Fibroblast of skin of right quadriceps (primary cell): ENCODE measurements at regions not wholly inside any gene's neighbourhood (a gene's known extent, or its start where the extent isn't known, plus 50 kb on each side); places are given as distances from the start of the nearest gene placed in this dataset.
A peak's percentile ranks its signal among the peaks of the same experiment; 100 is the strongest.

Experiments
- DNase-seq: peaks from one replicate; pipeline ENCODE4 v3.0.0-alpha.2; 2013

DNA sequence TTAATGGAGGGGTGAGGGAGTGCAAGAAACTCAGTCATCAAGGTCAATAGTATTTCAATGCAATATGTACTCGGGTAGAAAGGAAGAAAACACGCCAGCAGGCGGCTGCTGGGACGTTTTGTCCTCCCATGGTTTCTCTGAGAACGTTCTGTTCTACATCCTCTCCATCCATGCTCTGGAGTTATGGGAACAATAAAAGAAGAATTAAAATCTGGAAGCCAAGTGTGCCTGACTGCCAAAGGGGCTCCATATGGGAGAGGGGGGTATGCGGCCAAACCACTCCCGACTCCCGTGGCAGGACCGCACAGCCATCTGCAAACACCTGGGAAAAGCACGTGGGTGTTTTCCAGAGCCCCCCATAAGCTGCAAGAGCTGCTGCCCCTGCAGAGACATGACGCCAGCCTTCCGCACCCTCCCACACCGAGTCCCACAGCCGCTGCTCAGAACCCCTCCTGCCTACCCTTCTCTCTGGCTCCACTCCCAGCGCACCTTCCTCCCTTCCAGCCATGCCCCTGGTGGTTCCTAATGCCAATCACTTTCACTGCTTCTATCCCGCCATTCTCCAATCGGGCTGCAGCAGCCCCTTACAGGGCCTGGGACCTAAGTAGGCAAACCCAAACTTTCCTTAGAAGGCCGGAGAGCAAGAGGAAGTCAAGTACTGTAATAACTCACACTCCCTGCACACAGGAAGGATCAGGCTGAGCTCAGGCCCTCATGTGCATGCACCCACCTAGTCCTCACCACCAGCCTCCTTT lies 241.6 kb downstream of the SYK start:
- DNase-seq: no peak

DNA sequence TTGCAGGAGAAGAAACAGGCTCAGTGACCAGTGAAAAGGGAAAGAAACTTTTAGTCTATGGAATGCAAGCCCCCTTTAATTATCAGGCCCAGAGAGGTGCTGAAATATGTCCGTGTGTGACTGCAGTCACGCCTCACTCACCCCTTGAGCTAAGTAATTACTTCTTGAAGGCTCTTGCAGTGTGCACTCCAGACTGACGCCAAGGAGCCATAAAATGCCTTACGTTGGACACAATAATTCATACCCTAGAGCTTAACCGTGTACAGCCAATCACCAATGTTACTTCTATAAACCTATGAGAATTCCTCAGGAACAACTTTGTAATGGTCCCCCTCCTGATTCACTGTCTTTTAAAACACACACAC lies 242.2 kb downstream of the SYK start:
- peak; percentile 41 for DNase-seq

DNA sequence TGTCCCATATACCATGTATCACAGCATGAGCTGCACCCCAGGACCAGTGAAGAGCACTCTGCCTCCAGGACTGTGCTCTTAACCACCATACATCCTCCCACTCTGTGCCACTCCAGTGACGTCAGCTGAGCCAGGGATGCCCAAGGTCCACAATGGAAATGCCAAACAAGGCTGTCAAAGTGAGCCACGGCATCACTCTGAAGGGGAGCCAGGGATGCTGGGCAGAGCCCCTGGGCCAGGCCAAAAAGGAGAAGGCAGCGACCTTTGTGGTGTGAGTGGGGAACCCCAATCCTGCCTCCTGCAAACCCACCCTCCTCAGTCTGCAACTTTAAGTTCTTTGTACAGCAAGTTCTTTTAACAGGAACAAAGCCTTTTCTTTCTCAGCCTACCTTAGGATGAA lies 242.7 kb downstream of the SYK start:
- no peak for DNase-seq

DNA sequence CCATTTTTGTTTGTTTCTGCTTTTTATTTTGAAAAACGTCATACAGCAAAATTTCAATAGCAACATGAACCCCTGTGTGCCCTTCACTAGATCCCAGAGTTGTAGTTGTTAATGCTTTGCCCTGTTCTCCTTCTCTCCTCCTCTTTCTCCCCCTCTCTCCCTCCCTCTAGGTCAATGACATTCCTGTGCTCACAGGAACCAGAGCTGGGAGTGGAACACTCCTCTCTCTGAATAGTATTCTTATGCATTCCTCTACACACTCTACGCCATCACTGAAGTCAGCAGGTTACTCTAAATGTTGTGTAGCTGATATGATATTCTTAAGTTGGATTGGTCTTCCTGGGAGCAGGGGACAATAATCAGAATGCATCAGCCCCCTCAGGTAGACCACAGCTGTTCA lies 243.4 kb downstream of the SYK start:
- no peak for DNase-seq

DNA sequence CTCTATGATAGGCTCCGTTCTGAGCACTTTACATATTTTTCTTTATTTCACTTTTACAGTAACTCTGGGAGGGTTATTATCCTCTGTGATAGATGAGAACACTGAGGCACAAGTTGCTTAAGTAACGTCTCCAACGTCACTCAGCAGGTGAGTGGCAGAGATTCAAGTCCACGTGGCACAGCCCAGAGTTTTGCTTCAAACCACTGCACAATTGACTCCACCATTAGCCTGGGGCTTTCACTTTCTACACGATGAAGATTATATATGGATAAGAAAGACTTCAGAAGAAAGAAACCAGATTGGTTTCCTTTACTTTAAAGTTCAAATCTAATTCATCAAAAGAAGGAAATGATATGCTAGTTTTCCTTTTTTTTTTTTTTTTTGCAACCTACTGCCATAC lies 245.9 kb downstream of the SYK start:
- DNase-seq: no peak

DNA sequence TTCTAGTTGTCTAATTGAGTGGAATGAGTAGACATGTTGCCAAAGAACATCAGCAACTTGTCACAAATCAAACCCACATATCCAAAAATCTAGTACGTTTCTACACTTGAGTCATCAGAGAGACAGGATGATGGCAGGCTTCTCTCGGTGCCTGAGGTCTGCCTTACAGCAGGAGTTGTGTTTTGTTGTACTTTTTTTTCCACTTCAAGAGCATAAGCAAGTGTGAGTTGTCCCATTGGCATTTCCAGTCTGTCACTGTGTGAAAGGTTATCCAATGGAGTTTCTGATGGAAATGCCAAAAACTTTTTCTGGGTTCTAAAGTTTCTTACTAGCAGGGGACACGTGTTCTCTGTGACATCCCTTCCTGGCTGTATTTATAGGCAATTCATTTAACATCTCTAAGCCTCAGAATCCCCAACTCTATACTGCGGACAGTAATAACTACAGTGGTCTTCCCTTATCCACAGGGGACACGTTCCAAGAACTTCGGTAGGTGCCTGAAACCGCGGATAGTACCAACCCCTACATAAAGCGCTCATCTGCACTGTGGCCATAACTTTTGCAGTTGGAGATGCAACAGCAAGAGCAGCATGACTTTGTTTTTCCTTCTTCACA lies 246.5 kb downstream of the SYK start:
- DNase-seq: peak; percentile 91

DNA sequence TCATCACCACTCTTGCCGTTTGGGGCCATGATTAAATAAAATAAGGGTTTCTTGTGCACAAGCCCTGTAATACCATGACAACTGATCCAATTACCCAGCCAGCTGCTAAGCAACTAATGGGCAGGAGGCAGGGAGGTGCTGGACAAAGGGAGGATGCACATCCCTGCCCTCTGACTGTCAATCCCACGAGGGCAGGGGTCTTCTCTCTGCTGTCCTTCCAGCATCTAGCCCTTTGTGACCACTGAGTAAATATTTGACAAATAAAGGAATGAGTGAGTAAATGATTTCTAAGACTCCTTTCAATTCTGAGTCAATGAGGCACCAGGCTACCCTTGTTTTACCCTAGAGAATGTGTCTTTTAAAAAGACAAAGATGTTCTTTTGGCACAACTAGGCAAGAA lies 247.1 kb downstream of the SYK start:
- no peak for DNase-seq

DNA sequence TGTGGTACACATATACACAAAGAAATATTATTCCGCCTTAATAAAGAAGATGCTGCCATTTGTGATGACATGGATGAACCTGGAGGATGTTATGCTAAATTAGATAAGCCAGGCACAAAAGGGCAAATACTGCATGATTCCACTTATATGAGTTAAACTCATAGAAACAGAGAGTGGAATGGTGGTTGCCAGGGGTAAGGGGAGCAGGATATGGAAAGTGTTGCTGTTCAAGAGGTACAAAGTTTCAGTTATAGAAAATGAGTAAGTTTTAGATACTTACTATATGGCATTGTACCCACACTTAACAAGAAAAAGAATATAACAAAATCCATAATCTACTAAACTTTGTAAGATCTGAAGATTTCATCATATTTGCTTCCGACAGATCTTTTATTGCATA lies 252.2 kb downstream of the SYK start:
- DNase-seq: no peak

DNA sequence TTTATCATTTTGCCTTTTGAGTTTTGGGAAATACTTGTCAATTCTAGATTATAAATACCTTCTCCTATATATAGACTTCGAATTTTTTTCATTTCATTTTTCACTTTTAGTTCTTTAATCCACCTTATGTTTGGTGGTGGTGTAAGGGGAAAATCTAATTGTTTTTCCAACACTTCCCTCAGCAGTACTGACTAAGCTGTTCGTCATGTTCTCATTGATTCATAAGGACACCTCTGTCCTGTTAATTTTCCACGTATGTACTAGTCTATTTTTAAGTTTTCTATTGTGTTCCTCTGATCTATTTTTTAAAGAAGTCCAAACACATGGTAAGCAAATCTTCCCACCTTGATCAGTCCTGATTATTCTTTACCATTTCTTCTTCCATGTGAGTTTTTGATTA lies 254.2 kb downstream of the SYK start:
- no peak for DNase-seq

DNA sequence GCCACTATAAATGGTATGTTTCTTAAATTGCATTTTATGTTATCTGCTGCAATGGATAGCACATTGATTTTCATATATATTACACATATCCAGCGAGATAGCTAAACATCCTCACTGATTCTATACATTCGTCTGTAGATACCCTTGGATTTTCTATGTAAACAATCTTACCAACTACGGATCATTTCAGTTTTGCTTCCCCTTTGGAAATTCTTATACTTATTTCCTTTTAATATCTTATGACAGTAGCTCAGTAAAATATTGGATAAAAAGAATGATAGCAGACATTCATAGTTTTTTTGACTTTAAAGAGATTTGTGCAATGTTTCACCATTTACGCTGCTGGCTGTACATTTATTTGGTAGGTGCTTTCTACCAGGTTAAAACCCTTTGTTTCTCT lies 254.9 kb downstream of the SYK start:
- no peak for DNase-seq

DNA sequence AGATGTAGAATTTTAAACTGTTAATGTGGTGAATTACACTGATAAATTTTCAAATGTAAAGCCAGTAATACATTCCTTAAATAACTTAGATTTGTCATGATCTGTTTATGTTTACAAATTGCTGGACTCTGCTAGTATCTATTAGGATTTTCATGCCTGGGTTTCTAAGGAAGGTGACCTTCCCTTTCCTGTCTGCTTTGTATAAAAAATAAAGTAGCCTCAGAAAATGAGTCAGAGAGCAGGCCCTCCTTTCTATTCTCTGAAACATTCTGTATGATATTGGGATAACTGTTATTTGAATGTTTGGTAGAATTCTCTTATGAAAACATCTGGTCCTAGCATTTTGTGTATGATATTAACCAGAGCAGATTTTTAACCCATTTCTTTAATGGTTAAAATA lies 255.3 kb downstream of the SYK start:
- DNase-seq: peak; percentile 28

DNA sequence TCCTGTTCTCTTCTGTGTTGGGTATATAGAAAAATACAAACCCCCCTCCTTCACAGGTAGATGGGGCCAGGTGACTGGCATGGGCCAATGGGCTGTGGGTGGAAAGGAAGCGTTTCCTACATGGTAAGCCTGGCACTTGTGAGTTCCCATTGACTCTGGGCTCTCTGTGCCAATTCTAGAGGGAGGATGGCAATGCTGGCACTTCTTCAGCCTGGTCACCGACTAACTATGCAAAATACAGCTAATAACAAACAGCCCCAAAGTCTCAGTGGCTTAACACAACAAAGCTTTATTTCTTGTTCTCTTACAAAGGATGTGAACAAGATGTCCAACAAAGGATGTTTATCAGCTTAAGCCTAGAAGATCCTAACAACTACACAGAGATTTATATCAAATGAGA lies 258.1 kb downstream of the SYK start:
- no peak for DNase-seq

DNA sequence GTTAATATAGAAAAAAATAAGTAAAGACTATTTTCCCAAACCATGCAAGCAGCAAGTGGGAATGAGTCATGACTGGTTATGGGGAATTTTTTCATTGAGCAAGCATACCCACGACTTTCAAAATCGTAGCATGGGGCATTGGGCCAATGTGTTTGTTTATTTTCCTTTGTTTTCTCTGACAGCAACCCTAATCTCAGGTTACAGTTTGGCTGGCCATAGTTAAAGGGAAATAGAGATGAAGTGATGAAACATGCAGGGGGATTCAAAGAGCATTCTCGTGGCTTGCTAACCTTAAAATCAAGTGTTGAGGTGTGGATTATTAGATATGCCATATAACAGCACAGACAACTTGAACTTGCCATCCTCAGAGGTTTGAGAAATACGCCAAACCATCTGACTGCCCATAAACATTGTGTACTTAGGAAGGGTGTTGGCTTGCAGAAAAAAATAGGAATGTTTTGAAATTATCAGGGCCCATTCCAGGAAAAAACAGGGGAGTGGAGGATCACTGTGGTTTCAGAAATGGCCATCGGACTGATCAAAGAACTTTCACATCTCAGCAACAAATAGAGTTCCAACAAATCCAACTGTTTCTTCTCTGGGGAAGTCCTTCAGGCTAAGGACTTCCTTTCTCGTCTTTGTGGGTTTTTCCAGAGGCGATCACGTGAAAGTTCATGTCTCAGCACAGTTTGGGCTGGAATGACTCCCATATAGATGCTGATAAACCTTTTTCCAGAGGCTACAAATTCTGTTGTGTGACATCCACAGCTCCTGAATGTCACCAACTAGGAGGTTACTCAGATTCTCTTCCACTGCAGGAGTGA lies 259.1 kb downstream of the SYK start:
- peak; percentile 96 for DNase-seq

DNA sequence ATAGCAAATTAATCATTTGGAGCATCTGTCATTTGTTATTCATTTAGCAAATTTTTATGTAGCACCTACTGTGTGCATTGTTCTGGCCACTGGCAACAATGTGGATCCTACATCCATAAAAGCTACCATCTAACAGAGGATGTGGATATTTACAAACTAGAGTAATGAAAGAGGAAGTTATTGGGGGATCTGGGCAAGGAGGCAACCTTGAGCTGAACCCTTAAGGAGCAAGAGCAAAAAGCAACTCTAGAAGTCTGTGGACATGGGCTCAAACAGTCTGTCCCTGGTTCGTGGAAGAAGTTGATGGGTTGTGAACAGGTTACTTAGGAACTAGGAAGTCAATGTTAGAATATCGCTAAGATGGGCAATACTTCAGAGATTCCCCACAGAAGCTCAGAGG lies 259.9 kb downstream of the SYK start:
- no peak for DNase-seq

DNA sequence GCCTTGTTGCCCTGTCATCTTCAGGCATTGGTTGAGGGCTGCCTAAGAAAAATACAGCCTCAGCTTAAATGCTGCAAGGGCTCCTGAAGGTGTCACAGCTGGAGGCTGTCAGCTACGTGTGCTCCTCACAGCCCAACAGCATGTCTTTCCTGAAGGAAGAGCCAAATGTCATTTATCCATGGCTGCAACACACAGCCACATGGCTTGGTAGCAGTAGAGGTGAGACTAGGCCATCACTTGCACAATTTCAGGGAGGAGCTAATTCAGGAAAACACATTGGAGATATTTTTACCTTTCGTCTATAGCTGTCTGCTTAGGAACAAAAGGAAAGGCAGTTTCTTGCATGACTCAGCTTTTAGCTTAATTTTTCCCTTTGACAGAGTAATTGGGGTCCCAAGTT lies 260.7 kb downstream of the SYK start:
- no peak for DNase-seq

DNA sequence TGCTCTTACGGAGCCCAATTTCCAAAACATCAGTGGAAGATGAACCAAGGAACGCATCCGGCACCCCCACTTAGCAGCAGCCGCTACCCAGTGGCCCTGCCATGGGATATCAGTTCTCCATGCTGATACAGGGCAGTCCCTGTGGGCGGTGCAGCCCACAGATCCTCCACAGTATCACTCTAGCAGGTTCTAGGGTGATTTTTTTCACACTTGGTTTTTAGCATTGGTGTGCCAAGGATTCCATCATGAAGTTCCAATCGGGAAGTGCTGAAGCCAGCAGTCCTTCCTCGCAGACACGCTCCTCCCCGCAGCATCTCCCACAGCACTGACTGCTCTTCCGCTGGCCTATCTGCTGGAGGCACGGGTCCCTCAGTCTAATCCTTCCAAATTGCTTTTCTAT lies 261.9 kb downstream of the SYK start:
- DNase-seq: no peak

DNA sequence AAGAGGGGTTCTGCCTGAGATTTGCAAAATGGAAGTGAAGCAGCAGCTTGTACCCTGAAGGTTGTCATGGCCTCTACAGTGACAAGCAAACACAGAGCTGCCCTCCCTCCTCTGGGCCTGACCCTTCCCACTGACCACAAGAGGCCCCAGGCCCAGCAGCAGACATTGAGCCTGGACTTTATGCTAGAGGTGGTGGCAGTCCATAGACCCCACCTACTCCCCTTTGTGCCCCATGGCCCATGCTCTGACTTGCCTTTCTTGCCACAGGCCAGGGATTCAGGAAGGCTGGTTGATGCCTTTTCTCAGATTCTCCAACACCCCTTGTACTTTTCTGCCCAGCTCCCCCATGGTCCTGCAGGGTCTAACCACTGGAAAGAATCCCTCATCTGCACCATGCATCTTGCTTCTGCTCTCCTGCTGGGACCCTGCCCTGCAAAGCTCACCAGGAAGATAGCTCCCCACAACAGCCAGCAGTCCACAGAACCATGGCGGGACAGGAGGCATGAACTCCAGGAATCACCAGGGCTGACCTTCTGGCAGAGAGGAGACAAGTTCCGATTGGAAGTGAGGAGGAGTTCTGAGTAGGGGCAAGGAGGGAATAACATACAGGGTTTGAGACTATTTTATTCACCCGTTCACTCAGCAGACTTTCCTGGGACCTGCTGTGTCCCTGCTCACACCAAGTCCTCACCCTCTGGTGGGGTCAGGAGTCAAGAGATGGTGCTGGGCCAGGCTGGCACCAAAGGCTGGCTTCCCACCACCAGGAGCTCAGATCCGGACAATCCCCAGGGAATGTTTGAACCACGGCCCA lies 263.8 kb downstream of the SYK start:
- no peak for DNase-seq

DNA sequence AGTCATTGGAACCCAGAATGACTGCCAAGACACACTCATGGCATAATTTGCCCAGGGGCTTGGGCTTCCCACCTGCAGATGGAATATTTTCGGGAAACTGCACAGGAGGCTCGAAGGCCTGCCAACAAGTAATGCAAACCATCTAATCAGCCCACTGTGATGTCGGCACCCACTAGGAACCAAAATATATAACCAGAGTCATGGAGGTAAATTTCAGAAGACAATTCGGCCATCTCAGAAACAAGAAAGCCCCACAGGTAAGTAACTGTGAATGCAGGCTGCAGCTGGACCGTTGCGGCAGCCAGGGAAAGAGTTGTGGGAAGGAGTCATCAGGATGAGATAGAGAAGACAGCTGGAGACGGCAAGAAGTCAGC lies 264.4 kb downstream of the SYK start:
- DNase-seq: no peak

DNA sequence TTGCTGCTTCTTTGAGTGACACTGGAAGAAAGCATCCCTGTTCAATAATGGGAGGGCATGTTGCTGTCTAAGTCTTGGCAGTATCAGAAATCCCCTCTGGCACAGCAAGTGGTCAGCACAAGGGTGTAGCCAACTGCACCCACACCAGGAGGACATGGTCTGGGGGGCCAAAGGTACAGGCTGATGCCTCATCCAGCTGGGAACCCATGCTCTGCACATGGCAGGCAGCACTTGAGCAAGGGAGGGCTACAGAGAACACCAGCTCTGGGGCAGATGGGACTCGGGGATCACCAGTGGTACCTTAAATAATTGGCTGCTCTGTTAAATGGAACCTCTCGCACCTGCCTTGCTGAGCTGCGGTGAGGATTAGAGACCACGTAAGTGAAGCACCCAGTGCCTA lies 265.2 kb downstream of the SYK start:
- DNase-seq: no peak

DNA sequence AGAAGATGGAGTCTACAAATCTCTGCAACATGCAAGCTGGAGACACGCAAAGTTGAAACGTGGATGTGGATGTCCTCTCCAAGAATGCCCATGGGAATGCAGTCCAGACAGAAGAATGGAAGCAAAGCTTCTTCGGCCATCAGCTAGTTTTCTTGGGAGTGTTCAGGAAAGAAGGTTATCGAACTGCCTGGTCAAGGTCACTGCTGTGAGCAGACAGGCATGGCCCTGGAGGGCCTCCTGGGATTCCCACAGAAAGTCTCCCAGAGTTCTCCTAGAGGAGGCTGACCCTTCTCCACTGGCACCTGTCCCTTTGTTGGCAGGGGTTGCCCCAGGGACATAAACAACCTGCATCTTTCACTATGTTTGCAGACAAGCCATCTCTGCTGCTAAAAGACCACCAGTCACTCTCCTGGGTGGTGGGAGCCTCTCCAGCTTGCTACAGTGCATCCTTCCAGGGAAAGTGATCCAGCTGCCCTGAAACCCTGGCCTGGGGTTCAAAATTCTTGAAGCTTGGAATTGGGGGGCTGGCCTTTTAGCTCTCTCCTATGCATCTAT lies 265.8 kb downstream of the SYK start:
- DNase-seq: no peak

DNA sequence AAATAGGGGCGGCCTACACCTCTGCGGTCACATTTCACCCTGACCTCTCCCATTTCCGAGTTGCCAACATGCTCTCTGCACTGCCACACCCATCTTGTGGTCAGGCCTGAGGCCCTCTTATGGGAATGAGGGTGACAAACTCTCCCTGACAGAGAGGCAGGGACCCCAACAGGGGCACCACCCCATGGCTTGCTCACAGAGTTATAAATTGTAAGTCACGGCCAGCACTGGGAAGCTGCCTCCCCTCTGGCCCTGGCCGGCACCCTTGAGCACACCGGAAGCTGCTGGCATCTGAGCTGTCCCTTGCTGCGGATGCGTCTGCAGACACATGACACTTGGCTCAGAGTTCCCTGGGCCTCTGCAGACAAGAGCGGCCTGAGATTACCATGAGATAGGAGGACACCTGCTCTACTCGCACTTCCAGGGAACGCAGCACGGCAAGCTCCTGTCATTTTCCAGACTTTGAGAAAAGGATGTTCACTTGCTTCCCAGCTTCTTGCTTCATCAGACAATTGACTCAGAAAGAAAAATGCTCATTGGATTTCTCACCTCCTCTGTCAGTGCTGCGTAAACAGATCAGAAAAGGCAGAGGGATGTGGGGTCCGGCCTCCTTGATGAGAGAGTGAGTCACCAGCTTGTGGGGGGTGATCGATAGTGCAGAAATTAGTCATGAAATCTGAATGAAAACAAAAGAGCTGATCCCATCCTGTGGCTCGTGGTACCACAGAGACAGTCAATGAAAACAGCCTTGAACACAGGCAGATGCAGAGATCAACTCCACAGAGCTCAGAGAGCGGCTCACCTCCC lies 269.8 kb downstream of the SYK start:
- DNase-seq: peak; percentile 95
